ENCODE measurements at regions not wholly inside any gene's neighbourhood (a gene's known extent, or its start where the extent isn't known, plus 50 kb on each side); places are given as distances from the start of the nearest gene placed in this dataset.

- ChIA-PET POLR2A (no interaction called here), CTCF (interaction anchor here (0.5 to 1.3 kb wide), 2 partner anchors 67 to 92 kb away, joined by 3 to 4 read pairs; no protein-coding TSS in a partner anchor)
- DNase-seq (ENCODE audit: low read depth, low spot score), result no peak
- H3K4me3 ChIP-seq (ENCODE audit: low read depth, low read length), result no peak overlapping the region
- no peak for TF ChIP-seq CTCF (IDR thresholded peaks at IDR 0.05; ENCODE audit: insufficient read depth, low read length, missing control alignments)
Observed at GRCh38 chr1:101376121-101377083, 139.6 kb downstream of the S1PR1 start.

GRCh38 chr1:101377084-101377835 lies 140.4 kb downstream of the S1PR1 start:
- POLR2A ChIA-PET, result no interaction called here

GRCh38 chr1:101379037-101379436 lies 142.2 kb downstream of the S1PR1 start:
- no peak for DNase-seq (ENCODE audit: low read depth, low spot score)
- TF ChIP-seq CTCF (IDR thresholded peaks at IDR 0.05; ENCODE audit: insufficient read depth, low read length, missing control alignments), result no peak
- POLR2A ChIA-PET, result no interaction called here
- no peak overlapping the region for H3K4me3 ChIP-seq (ENCODE audit: low read depth, low read length)
- CTCF ChIA-PET, result no interaction called here

More at GRCh38 chr1:101377084-101377835, 140.4 kb downstream of the S1PR1 start:
- TF ChIP-seq CTCF (IDR thresholded peaks at IDR 0.05; ENCODE audit: insufficient read depth, low read length, missing control alignments), result no peak
- H3K4me3 ChIP-seq (ENCODE audit: low read depth, low read length), result no peak overlapping the region
- no peak for DNase-seq (ENCODE audit: low read depth, low spot score)
- CTCF ChIA-PET, result interaction anchor here (1.3 kb wide), 1 partner anchor 68 kb away, joined by 4 read pairs; no protein-coding TSS in a partner anchor

DNA sequence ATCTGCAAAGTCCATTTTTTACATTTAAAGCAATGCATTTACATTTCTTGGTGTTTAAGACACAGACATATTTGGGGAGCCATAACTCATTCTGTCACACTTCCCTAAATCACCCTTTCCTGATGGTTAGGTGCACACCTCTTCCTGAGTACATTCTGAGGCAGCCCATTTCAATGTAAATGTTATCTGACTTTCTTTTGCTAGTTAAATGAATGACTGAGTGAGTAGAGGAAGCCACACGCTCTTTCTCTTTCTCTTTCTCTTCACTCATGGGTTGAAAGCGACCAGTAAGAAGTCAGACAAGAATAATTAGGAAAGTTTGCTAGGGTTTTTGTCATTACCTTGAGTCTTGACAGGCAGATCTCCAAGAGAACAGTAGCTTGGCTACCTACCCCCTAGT lies 143.1 kb downstream of the S1PR1 start:
- DNase-seq (ENCODE audit: low read depth, low spot score), result no peak
- ChIA-PET POLR2A (no interaction called here), CTCF (no interaction called here)
- no peak for TF ChIP-seq CTCF (IDR thresholded peaks at IDR 0.05; ENCODE audit: insufficient read depth, low read length, missing control alignments)
- no peak overlapping the region for H3K4me3 ChIP-seq (ENCODE audit: low read depth, low read length)

DNA sequence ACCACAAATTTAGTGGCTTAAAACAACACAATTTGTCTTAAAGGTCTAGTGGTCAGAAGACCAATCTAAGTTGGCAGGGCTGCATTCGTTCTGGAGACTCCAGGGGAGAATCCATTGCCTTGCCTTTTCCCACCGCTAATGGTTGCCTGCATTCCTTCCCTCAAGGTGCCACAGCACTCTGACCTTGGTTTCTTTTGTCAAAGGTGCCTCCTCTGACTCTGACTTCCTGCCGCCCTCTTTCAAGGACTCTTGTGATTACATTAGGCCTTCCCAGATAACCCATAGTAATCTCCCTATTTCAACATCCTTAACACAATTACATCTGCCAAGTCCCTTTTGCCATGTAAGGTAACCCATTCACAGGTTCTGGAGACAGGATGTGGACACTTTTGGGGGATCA lies 145.3 kb downstream of the S1PR1 start:
- ChIA-PET CTCF (no interaction called here), POLR2A (no interaction called here)
- no peak for TF ChIP-seq CTCF (IDR thresholded peaks at IDR 0.05; ENCODE audit: insufficient read depth, low read length, missing control alignments)
- DNase-seq (ENCODE audit: low read depth, low spot score), result no peak
- H3K4me3 ChIP-seq (ENCODE audit: low read depth, low read length), result no peak overlapping the region
